ENCODE measurements at regions not wholly inside any gene's neighbourhood (a gene's known extent, or its start where the extent isn't known, plus 50 kb on each side); places are given as distances from the start of the nearest gene placed in this dataset.
A peak's percentile ranks its signal among the peaks of the same experiment; 100 is the strongest.

- TF ChIP-seq CTCF (conservative IDR thresholded peaks at IDR 0.05; ENCODE audit: control insufficient read depth, insufficient read depth, low read depth, low read length) = no peak
- no peak overlapping the region for H3K4me3 ChIP-seq (ENCODE audit: control insufficient read depth, low read depth, low read length)
- DNase-seq (ENCODE audit: low read depth) = no peak
Observed at GRCh38 chr16:51449441-51449840, 298.4 kb upstream of the SALL1 start.

GRCh38 chr16:51445250-51445649 is 294.2 kb upstream of the SALL1 start:
- H3K4me3 ChIP-seq (ENCODE audit: control insufficient read depth, low read depth, low read length) = no peak overlapping the region
- no peak for TF ChIP-seq CTCF (conservative IDR thresholded peaks at IDR 0.05; ENCODE audit: control insufficient read depth, insufficient read depth, low read depth, low read length)

GRCh38 chr16:51443934-51444333 is 292.9 kb upstream of the SALL1 start:
- no peak for TF ChIP-seq CTCF (conservative IDR thresholded peaks at IDR 0.05; ENCODE audit: control insufficient read depth, insufficient read depth, low read depth, low read length)
- DNase-seq (ENCODE audit: low read depth) = no peak
- no peak overlapping the region for H3K4me3 ChIP-seq (ENCODE audit: control insufficient read depth, low read depth, low read length)

More at GRCh38 chr16:51445250-51445649, 294.2 kb upstream of the SALL1 start:
- peak; percentile 55 for DNase-seq (ENCODE audit: low read depth)

GRCh38 chr16:51442141-51442870 is 291.2 kb upstream of the SALL1 start:
- no peak for TF ChIP-seq CTCF (conservative IDR thresholded peaks at IDR 0.05; ENCODE audit: control insufficient read depth, insufficient read depth, low read depth, low read length)
- no peak overlapping the region for H3K4me3 ChIP-seq (ENCODE audit: control insufficient read depth, low read depth, low read length)
- DNase-seq (ENCODE audit: low read depth) = no peak

- no peak for DNase-seq (ENCODE audit: low read depth)
- no peak overlapping the region for H3K4me3 ChIP-seq (ENCODE audit: control insufficient read depth, low read depth, low read length)
- TF ChIP-seq CTCF (conservative IDR thresholded peaks at IDR 0.05; ENCODE audit: control insufficient read depth, insufficient read depth, low read depth, low read length) = no peak
Observed at GRCh38 chr16:51440131-51440889, 289.2 kb upstream of the SALL1 start.

- DNase-seq (ENCODE audit: low read depth) = no peak
- no peak for TF ChIP-seq CTCF (conservative IDR thresholded peaks at IDR 0.05; ENCODE audit: control insufficient read depth, insufficient read depth, low read depth, low read length)
- no peak overlapping the region for H3K4me3 ChIP-seq (ENCODE audit: control insufficient read depth, low read depth, low read length)
Observed at GRCh38 chr16:51439271-51439670, 288.2 kb upstream of the SALL1 start.
